GM12875 (cell line): ENCODE measurements at regions not wholly inside any gene's neighbourhood (a gene's known extent, or its start where the extent isn't known, plus 50 kb on each side); places are given as distances from the start of the nearest gene placed in this dataset.

ENCODE experiments used
- H3K4me3 ChIP-seq: one replicate; pipeline ENCODE4 v1.5.1; 2011; ENCODE audit warnings: low read depth, low read length, control low read depth
- TF ChIP-seq, protein P1 (sequence below): IDR thresholded peaks from 2 replicates; pipeline ENCODE4 v1.5.1; 2011; ENCODE audit warnings: low read depth, mild to moderate bottlenecking, control low read depth, inconsistent platforms, low read length, moderate library complexity, borderline replicate concordance; ENCODE audit not compliant: insufficient read depth

DNA sequence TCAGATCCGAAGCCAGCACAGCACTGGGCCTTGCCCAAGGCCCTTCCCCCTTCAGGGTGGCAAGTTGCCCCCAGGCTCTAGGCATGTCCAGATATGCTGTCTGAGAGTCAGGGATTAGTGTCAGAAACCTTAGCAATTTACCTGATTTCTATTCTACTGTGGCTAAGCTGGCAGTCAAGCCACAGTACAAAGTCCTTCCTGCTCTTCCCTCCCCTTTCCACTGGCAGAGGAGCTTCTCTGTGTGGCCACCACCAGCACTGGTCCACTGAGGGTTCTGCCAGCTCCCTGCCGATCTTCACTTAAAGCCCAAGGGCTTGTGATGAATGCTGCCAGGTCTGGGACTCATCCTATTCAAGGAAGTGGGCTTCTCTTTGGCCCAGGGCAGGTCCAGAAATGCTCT lies 324.5 kb upstream of the RPS6KA3 start:
- TF ChIP-seq, protein P1, sequence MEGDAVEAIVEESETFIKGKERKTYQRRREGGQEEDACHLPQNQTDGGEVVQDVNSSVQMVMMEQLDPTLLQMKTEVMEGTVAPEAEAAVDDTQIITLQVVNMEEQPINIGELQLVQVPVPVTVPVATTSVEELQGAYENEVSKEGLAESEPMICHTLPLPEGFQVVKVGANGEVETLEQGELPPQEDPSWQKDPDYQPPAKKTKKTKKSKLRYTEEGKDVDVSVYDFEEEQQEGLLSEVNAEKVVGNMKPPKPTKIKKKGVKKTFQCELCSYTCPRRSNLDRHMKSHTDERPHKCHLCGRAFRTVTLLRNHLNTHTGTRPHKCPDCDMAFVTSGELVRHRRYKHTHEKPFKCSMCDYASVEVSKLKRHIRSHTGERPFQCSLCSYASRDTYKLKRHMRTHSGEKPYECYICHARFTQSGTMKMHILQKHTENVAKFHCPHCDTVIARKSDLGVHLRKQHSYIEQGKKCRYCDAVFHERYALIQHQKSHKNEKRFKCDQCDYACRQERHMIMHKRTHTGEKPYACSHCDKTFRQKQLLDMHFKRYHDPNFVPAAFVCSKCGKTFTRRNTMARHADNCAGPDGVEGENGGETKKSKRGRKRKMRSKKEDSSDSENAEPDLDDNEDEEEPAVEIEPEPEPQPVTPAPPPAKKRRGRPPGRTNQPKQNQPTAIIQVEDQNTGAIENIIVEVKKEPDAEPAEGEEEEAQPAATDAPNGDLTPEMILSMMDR = no peak
- H3K4me3 ChIP-seq = no peak overlapping the region

DNA sequence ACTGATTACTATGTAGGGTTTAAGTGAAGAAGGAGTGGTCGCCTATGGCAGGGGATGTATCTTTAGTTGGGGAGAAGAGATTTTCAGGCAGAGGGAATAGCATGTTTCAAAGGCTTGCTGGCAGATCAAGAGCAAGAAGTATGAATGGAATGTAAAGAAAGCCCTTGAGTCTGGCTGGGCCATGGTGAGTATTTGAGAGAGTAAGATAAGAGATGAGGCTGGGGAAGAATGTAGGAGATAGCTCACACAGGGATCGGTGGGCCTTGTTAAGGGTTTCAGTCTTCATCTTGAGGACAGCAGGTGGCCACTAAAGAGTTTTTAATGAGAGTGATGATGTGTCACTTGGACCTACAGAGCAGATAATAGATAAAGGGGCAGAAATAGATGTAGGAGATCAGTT lies 319.1 kb upstream of the RPS6KA3 start:
- TF ChIP-seq, protein P1 = no peak

DNA sequence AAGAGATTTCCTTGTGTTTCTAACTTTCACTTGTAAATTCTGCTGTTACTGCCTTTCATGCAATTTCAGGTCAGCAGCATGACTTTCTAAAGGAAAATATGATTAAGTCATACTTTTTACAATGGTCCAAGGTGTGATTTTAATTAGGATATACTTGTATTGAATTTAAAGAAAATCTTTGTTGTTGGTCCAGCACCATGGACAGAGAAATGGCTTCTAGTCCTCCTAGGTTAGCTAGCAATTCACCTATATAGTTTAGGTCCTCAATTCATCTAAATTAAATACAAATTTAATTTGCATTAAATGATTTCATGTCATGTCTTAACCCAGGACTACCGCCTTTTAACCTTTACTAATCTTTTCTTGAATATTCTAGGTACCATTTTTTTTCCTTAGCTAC lies 304.9 kb upstream of the RPS6KA3 start:
- no peak overlapping the region for H3K4me3 ChIP-seq
- TF ChIP-seq, protein P1 = no peak

More for the DNA sequence above, 319.1 kb upstream of the RPS6KA3 start:
- no peak overlapping the region for H3K4me3 ChIP-seq

DNA sequence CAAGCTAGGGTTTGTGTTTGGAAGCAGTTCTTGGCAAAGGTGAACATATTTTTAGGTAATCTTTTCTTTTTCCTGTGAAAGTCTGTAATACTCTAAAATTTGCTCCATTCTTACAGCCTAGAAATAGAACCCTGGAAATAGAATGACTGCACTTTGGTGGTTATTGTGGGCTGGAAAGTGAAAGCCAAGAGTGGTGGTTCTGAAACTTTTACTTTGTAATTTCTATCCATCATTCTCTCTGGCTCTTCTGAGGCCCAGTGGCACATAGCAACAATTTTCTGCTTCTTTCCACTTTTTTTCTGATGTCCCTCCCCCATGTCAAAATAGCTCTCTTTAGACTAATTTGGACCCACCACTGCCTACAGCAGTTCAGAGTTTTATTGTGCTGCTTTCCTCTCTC lies 300.4 kb upstream of the RPS6KA3 start:
- H3K4me3 ChIP-seq = no peak overlapping the region
- TF ChIP-seq, protein P1 = no peak

DNA sequence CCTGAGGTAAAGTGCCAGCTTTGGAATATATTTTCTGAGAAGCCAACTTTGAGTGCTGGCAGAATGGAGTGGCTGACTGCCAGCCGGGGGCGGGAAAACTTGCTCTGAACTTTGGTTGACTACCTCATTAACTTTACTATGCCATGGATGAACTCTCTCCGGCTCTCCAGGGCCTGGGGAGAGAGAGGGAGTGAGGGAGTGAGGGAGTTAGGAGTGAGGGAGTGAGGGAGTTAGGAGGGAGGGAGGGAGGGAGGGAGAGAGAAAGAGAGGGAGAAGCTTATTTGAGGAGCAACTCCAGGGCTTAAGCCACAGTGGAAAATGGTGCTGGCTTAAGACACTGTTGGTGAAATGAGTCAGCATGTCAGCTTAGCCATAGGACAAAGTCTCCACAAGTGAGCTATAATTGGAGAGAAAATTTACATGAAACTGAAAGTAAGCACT lies 280.9 kb upstream of the RPS6KA3 start:
- TF ChIP-seq, protein P1 = no peak
- H3K4me3 ChIP-seq = no peak overlapping the region

DNA sequence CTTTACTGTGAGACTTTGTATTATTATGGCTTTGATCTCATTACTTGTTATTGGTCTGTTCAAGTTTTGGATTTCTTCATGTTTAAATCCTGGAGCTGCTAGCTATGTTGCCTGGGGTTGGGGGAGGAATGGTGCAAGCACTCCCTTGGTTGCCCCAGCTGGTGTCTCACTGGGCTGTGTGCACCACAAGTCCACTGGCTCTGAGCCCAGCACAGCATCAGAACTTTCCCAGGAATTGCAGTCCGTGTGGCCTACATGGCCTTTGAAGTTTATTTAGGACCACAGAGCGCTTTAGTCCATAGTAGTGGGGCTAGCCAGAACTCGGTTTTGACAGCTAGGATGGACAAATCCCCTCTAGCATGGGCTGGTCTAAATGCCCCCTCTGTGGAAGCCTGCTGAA lies 278.8 kb upstream of the RPS6KA3 start:
- no peak overlapping the region for H3K4me3 ChIP-seq
- TF ChIP-seq, protein P1 = no peak

DNA sequence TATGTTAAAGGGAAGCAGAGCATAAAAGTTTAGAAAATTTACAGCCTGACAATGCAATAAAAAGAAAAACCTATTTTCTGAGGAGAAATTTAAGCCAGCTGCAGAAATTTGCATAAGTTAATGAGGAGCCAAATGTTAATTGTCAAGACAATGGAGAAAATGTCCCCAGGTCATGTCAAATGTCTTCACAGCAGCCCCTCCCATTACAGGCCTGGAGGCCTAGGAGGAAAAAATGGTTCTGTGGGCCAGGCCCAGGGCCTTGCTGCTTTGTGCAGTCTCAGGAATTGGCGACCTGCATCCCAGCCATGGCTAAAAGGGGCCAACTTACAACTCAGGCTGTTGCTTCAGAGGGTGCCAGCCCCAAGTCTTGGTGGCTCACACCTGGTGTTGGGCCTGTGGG lies 275.4 kb upstream of the RPS6KA3 start:
- no peak overlapping the region for H3K4me3 ChIP-seq
- TF ChIP-seq, protein P1 = no peak
